ENCODE measurements at regions not wholly inside any gene's neighbourhood (a gene's known extent, or its start where the extent isn't known, plus 50 kb on each side); places are given as distances from the start of the nearest gene placed in this dataset.
"Not testable (repeated sequence)": the region's sequence is repeated elsewhere in the genome, so short reads cannot be mapped to it uniquely, and the experiment has no call there.

GRCh38 chr2:107535905-107536689 lies 290.6 kb upstream of the RGPD4 start:
- H3K27ac Mint-ChIP-seq; intact Hi-C loops (cut with DNase I, micrococcal nuclease); POLR2A ChIA-PET: not testable (repeated sequence)

GRCh38 chr2:107542314-107542740 lies 284.4 kb upstream of the RGPD4 start:
- H3K4me1 Mint-ChIP-seq = no peaks in the 10 kb centered on the region
- ATAC-seq (no peak), DNase-seq (no peak)
- no peak overlapping the region for H3K4me3 Mint-ChIP-seq
- POLR2A ChIA-PET = no interaction called here
- CTCF ChIA-PET = interaction anchor here (0.6 kb wide), 1 partner anchor 795 kb away, joined by 3 read pairs; no protein-coding TSS in a partner anchor
- no peaks in the 10 kb centered on the region for H3K27me3 Mint-ChIP-seq
- intact Hi-C loops (cut with DNase I, micrococcal nuclease) = no loop called here
- H3K36me3 Mint-ChIP-seq (ENCODE audit: low read depth) = no peaks in the 10 kb centered on the region
- peaks cover 2% of the 10 kb centered on the region for H3K9me3 Mint-ChIP-seq (ENCODE audit: low read depth)
- no peak overlapping the region for H3K27ac Mint-ChIP-seq

More at GRCh38 chr2:107535905-107536689, 290.6 kb upstream of the RGPD4 start:
- H3K36me3 Mint-ChIP-seq (ENCODE audit: low read depth); H3K9me3 Mint-ChIP-seq (ENCODE audit: low read depth); DNase-seq; ATAC-seq; H3K4me3 Mint-ChIP-seq; H3K4me1 Mint-ChIP-seq; CTCF ChIA-PET; H3K27me3 Mint-ChIP-seq: not testable (repeated sequence)

GRCh38 chr2:107543793-107544192 lies 282.9 kb upstream of the RGPD4 start:
- no peak overlapping the region for H3K27ac Mint-ChIP-seq
- H3K27me3 Mint-ChIP-seq = no peaks in the 10 kb centered on the region
- POLR2A ChIA-PET = no interaction called here
- CTCF ChIA-PET = no interaction called here
- no peaks in the 10 kb centered on the region for H3K36me3 Mint-ChIP-seq (ENCODE audit: low read depth)
- H3K4me3 Mint-ChIP-seq = no peak overlapping the region
- no peak for ATAC-seq
- no peak for DNase-seq
- no peaks in the 10 kb centered on the region for H3K4me1 Mint-ChIP-seq
- no peaks in the 10 kb centered on the region for H3K9me3 Mint-ChIP-seq (ENCODE audit: low read depth)
- intact Hi-C loops (cut with DNase I, micrococcal nuclease) = no loop called here

GRCh38 chr2:107545066-107545465 lies 281.6 kb upstream of the RGPD4 start:
- no peaks in the 10 kb centered on the region for H3K9me3 Mint-ChIP-seq (ENCODE audit: low read depth)
- H3K27ac Mint-ChIP-seq = no peak overlapping the region
- intact Hi-C loops (cut with DNase I, micrococcal nuclease) = no loop called here
- no peak for ATAC-seq
- H3K4me3 Mint-ChIP-seq = no peak overlapping the region
- H3K36me3 Mint-ChIP-seq (ENCODE audit: low read depth) = no peaks in the 10 kb centered on the region
- no peaks in the 10 kb centered on the region for H3K27me3 Mint-ChIP-seq
- H3K4me1 Mint-ChIP-seq = no peaks in the 10 kb centered on the region
- ChIA-PET CTCF (no interaction called here), POLR2A (no interaction called here)
- no peak for DNase-seq

GRCh38 chr2:107545851-107546250 lies 280.8 kb upstream of the RGPD4 start:
- POLR2A ChIA-PET = no interaction called here

GRCh38 chr2:107548216-107548615 lies 278.5 kb upstream of the RGPD4 start:
- Mint-ChIP-seq H3K4me1 (no peaks in the 10 kb centered on the region), H3K9me3 (ENCODE audit: low read depth) (no peaks in the 10 kb centered on the region), H3K36me3 (ENCODE audit: low read depth) (no peaks in the 10 kb centered on the region), H3K27me3 (no peaks in the 10 kb centered on the region), H3K27ac (no peak overlapping the region), H3K4me3 (no peak overlapping the region)
- CTCF ChIA-PET = no interaction called here
- intact Hi-C loops (cut with DNase I, micrococcal nuclease) = no loop called here
- DNase-seq (no peak), ATAC-seq (no peak)
- POLR2A ChIA-PET = no interaction called here

More at GRCh38 chr2:107545851-107546250, 280.8 kb upstream of the RGPD4 start:
- no peaks in the 10 kb centered on the region for H3K27me3 Mint-ChIP-seq
- no peak overlapping the region for H3K4me3 Mint-ChIP-seq
- H3K36me3 Mint-ChIP-seq (ENCODE audit: low read depth) = no peaks in the 10 kb centered on the region
- no peaks in the 10 kb centered on the region for H3K9me3 Mint-ChIP-seq (ENCODE audit: low read depth)
- H3K4me1 Mint-ChIP-seq = no peaks in the 10 kb centered on the region
- DNase-seq (no peak), ATAC-seq (no peak)
- intact Hi-C loops (cut with DNase I, micrococcal nuclease) = no loop called here
- CTCF ChIA-PET = no interaction called here
- H3K27ac Mint-ChIP-seq = no peak overlapping the region

GRCh38 chr2:107553046-107553445 lies 273.6 kb upstream of the RGPD4 start:
- POLR2A ChIA-PET = no interaction called here
- no peaks in the 10 kb centered on the region for H3K27me3 Mint-ChIP-seq
- intact Hi-C loops (cut with DNase I, micrococcal nuclease) = no loop called here
- ATAC-seq (no peak), DNase-seq (no peak)
- no peak overlapping the region for H3K27ac Mint-ChIP-seq
- peaks cover 7% of the 10 kb centered on the region for H3K9me3 Mint-ChIP-seq (ENCODE audit: low read depth)
- CTCF ChIA-PET = no interaction called here
- H3K36me3 Mint-ChIP-seq (ENCODE audit: low read depth) = no peaks in the 10 kb centered on the region
- H3K4me1 Mint-ChIP-seq = no peaks in the 10 kb centered on the region
- no peak overlapping the region for H3K4me3 Mint-ChIP-seq

- ChIA-PET CTCF (no interaction called here), POLR2A (no interaction called here)
- intact Hi-C loops (cut with DNase I, micrococcal nuclease) = no loop called here
- H3K4me3 Mint-ChIP-seq = no peak overlapping the region
- ATAC-seq (no peak), DNase-seq (no peak)
- H3K27ac Mint-ChIP-seq = no peak overlapping the region
- H3K4me1 Mint-ChIP-seq = no peaks in the 10 kb centered on the region
- no peaks in the 10 kb centered on the region for H3K27me3 Mint-ChIP-seq
- peaks cover 7% of the 10 kb centered on the region for H3K9me3 Mint-ChIP-seq (ENCODE audit: low read depth)
- no peaks in the 10 kb centered on the region for H3K36me3 Mint-ChIP-seq (ENCODE audit: low read depth)
Measured at GRCh38 chr2:107553539-107553938, 273.2 kb upstream of the RGPD4 start.

- no peak overlapping the region for H3K4me3 Mint-ChIP-seq
- ChIA-PET POLR2A (no interaction called here), CTCF (no interaction called here)
- no peak for ATAC-seq
- no peak for DNase-seq
- H3K27me3 Mint-ChIP-seq = no peaks in the 10 kb centered on the region
- intact Hi-C loops (cut with DNase I, micrococcal nuclease) = no loop called here
- no peaks in the 10 kb centered on the region for H3K4me1 Mint-ChIP-seq
- H3K27ac Mint-ChIP-seq = no peak overlapping the region
- no peaks in the 10 kb centered on the region for H3K36me3 Mint-ChIP-seq (ENCODE audit: low read depth)
- peaks cover 7% of the 10 kb centered on the region for H3K9me3 Mint-ChIP-seq (ENCODE audit: low read depth)
Measured at GRCh38 chr2:107556038-107556627, 270.6 kb upstream of the RGPD4 start.

GRCh38 chr2:107558295-107558694 lies 268.4 kb upstream of the RGPD4 start:
- no peak overlapping the region for H3K27ac Mint-ChIP-seq
- intact Hi-C loops (cut with DNase I, micrococcal nuclease) = no loop called here
- H3K9me3 Mint-ChIP-seq (ENCODE audit: low read depth) = peaks cover 7% of the 10 kb centered on the region
- DNase-seq (no peak), ATAC-seq (no peak)
- CTCF ChIA-PET = no interaction called here
- POLR2A ChIA-PET = no interaction called here
- H3K4me3 Mint-ChIP-seq = no peak overlapping the region
- no peaks in the 10 kb centered on the region for H3K27me3 Mint-ChIP-seq
- no peaks in the 10 kb centered on the region for H3K36me3 Mint-ChIP-seq (ENCODE audit: low read depth)
- no peaks in the 10 kb centered on the region for H3K4me1 Mint-ChIP-seq

GRCh38 chr2:107569496-107569895 lies 257.2 kb upstream of the RGPD4 start:
- Mint-ChIP-seq H3K27me3 (no peaks in the 10 kb centered on the region), H3K4me1 (no peaks in the 10 kb centered on the region), H3K4me3 (no peak overlapping the region), H3K27ac (no peak overlapping the region), H3K9me3 (ENCODE audit: low read depth) (no peaks in the 10 kb centered on the region), H3K36me3 (ENCODE audit: low read depth) (no peaks in the 10 kb centered on the region)
- intact Hi-C loops (cut with DNase I, micrococcal nuclease) = no loop called here
- ATAC-seq (no peak), DNase-seq (no peak)
- ChIA-PET POLR2A (no interaction called here), CTCF (no interaction called here)

- no peak for DNase-seq
- no peak overlapping the region for H3K4me3 Mint-ChIP-seq
- H3K9me3 Mint-ChIP-seq (ENCODE audit: low read depth) = no peaks in the 10 kb centered on the region
- ATAC-seq = no peak
- ChIA-PET CTCF (interaction anchor here (0.6 kb wide), 1 partner anchor 355 kb away, joined by 3 read pairs; no protein-coding TSS in a partner anchor), POLR2A (no interaction called here)
- H3K36me3 Mint-ChIP-seq (ENCODE audit: low read depth) = no peaks in the 10 kb centered on the region
- H3K4me1 Mint-ChIP-seq = no peaks in the 10 kb centered on the region
- intact Hi-C loops (cut with DNase I, micrococcal nuclease) = no loop called here
- H3K27me3 Mint-ChIP-seq = no peaks in the 10 kb centered on the region
- no peak overlapping the region for H3K27ac Mint-ChIP-seq
Measured at GRCh38 chr2:107570876-107571275, 255.8 kb upstream of the RGPD4 start.
